IMR-90 (cell line): ENCODE measurements at regions not wholly inside any gene's neighbourhood (a gene's known extent, or its start where the extent isn't known, plus 50 kb on each side); places are given as distances from the start of the nearest gene placed in this dataset.

Experiments
- ATAC-seq: fragments of 200-7000 bp; cut with Tn5 transposase; 2 replicates; pipeline ENCODE4 v1.9.1; 2020; ENCODE audit warnings: low read depth, mild to moderate bottlenecking, moderate library complexity
- BruUV-seq: library from RNA; stranded (reverse); fragments of 400-500 nt; replicated peaks from 2 replicates; lab custom pipeline; 2021; lab: Mats Ljungman, UMichigan
- CTCF ChIA-PET: fragments of 300-600 bp; formaldehyde crosslinking; extraction: SDS; loops from one replicate; lab custom pipeline; 2021; ENCODE audit warnings: antibody characterized with exemption; lab: Yijun Ruan, JAX
- POLR2A ChIA-PET: fragments of 300-600 bp; sonication (Branson Sonifier 250); formaldehyde crosslinking; loops from one replicate; lab custom pipeline; 2022; ENCODE audit warnings: antibody characterized with exemption; ENCODE audit not compliant: unreplicated experiment; lab: Charles Lee
- DNase-seq: peaks from one replicate; pipeline ENCODE4 v3.0.0; 2013
- H2AFZ ChIP-seq: replicated peaks from 2 replicates; pipeline ENCODE3; 2013; ENCODE audit warnings: low read length, mild to moderate bottlenecking; ENCODE audit not compliant: poor library complexity
- H2AK5ac ChIP-seq: 2 replicates; pipeline ENCODE4 v1.6.1; 2013; ENCODE audit warnings: low read depth, low read length, inconsistent platforms
- H2AK9ac ChIP-seq: replicated peaks from 2 replicates; pipeline ENCODE3; 2013; ENCODE audit warnings: mild to moderate bottlenecking, low read depth, low read length, moderate library complexity; ENCODE audit not compliant: poor library complexity
- H2BK120ac ChIP-seq: 2 replicates; pipeline ENCODE4 v1.6.1; 2013; ENCODE audit warnings: low read depth, low read length, inconsistent platforms
- H2BK15ac ChIP-seq: 3 replicates; pipeline ENCODE4 v1.6.1; 2013; ENCODE audit warnings: low read depth, low read length, inconsistent platforms
- H2BK20ac ChIP-seq: 2 replicates; pipeline ENCODE4 v1.6.1; 2013; ENCODE audit warnings: low read depth, mild to moderate bottlenecking, inconsistent platforms, low read length, moderate library complexity
- H2BK5ac ChIP-seq: 2 replicates; pipeline ENCODE4 v1.6.1; 2013; ENCODE audit warnings: mild to moderate bottlenecking, low read depth, low read length, inconsistent platforms; ENCODE audit not compliant: poor library complexity, severe bottlenecking
- H3K14ac ChIP-seq: replicated peaks from 2 replicates; pipeline ENCODE4 v1.6.1; 2013; ENCODE audit warnings: low read depth, low read length, inconsistent platforms
- H3K18ac ChIP-seq: 2 replicates; pipeline ENCODE4 v1.6.1; 2013; ENCODE audit warnings: low read depth, low read length, control low read depth
- H3K23ac ChIP-seq: 2 replicates; pipeline ENCODE4 v1.6.1; 2013; ENCODE audit warnings: low read depth, low read length, inconsistent platforms
- H3K27ac ChIP-seq: 2 replicates; pipeline ENCODE4 v1.5.1; 2013; ENCODE audit warnings: mild to moderate bottlenecking, control low read depth, low read length; ENCODE audit not compliant: insufficient read depth
- H3K27me3 ChIP-seq: 2 replicates; pipeline ENCODE4 v1.6.1; 2013; ENCODE audit warnings: low read length; ENCODE audit not compliant: control insufficient read depth, insufficient read depth
- H3K36me3 ChIP-seq: 2 replicates; pipeline ENCODE4 v1.6.1; 2013; ENCODE audit warnings: low read length, mixed read lengths; ENCODE audit not compliant: control insufficient read depth, insufficient read depth
- H3K4ac ChIP-seq: 2 replicates; pipeline ENCODE4 v1.6.1; 2013; ENCODE audit warnings: low read depth, low read length, inconsistent platforms
- H3K4me1 ChIP-seq: 2 replicates; pipeline ENCODE4 v1.6.1; 2013; ENCODE audit warnings: low read length, mixed read lengths; ENCODE audit not compliant: control insufficient read depth, insufficient read depth
- H3K4me2 ChIP-seq: 2 replicates; pipeline ENCODE4 v1.6.1; 2013; ENCODE audit warnings: low read depth, mild to moderate bottlenecking, control low read depth, low read length, moderate library complexity
- H3K4me3 ChIP-seq: 2 replicates; pipeline ENCODE4 v1.5.1; 2013; ENCODE audit warnings: low read depth, mild to moderate bottlenecking, control low read depth, low read length, moderate library complexity; ENCODE audit not compliant: insufficient read depth
- H3K56ac ChIP-seq: 2 replicates; pipeline ENCODE4 v1.6.1; 2013; ENCODE audit warnings: low read length, inconsistent platforms; ENCODE audit not compliant: insufficient read depth; ENCODE audit errors: extremely low read depth
- H3K79me1 ChIP-seq, 2 experiments: 2 replicates each; pipeline ENCODE4 v1.6.1; 2013; ENCODE audit warnings: low read length in 2 of 2, inconsistent platforms in 1 of 2, low read depth in 1 of 2
- H3K9ac ChIP-seq: 2 replicates; pipeline ENCODE4 v1.6.1; 2013; ENCODE audit warnings: low read depth, low read length, control low read depth
- H3K9me1 ChIP-seq: 2 replicates; pipeline ENCODE4 v1.6.1; 2013; ENCODE audit warnings: low read length, inconsistent platforms; ENCODE audit not compliant: insufficient read depth
- H3K9me3 ChIP-seq: 2 replicates; pipeline ENCODE4 v1.6.1; 2013; ENCODE audit warnings: low read length; ENCODE audit not compliant: control insufficient read depth, insufficient read depth
- H4K20me1 ChIP-seq: 2 replicates; pipeline ENCODE4 v1.6.1; 2013; ENCODE audit warnings: low read length, inconsistent platforms; ENCODE audit not compliant: insufficient read depth
- H4K5ac ChIP-seq: 2 replicates; pipeline ENCODE4 v1.6.1; 2013; ENCODE audit warnings: mild to moderate bottlenecking, low read depth, low read length, control low read depth
- H4K8ac ChIP-seq, 2 experiments: 2 replicates each; pipeline ENCODE4 v1.6.1; 2013; ENCODE audit warnings: low read depth in 2 of 2, low read length in 2 of 2, control low read depth in 1 of 2, inconsistent platforms in 1 of 2
- H4K91ac ChIP-seq: 2 replicates; pipeline ENCODE4 v1.6.1; 2013; ENCODE audit warnings: low read depth, low read length, inconsistent platforms; ENCODE audit not compliant: insufficient read depth
- CHD1 ChIP-seq: IDR thresholded peaks from 2 replicates; pipeline ENCODE4 v1.6.1; 2012; ENCODE audit warnings: low read depth, low read length, improper control_type of control experiment
- NFE2L2 ChIP-seq: fragments of 150-350 bp; IDR thresholded peaks from 2 replicates; pipeline ENCODE4 v1.6.1; 2016; ENCODE audit warnings: low read depth, mild to moderate bottlenecking, low read length
- POLR2A ChIP-seq: IDR thresholded peaks from 2 replicates; pipeline ENCODE4 v1.6.1; 2012; ENCODE audit warnings: mild to moderate bottlenecking, low read depth, low read length
- USF2 ChIP-seq: fragments of 150-350 bp; IDR thresholded peaks from 2 replicates; pipeline ENCODE4 v1.6.1; 2017; ENCODE audit warnings: mild to moderate bottlenecking, antibody characterized with exemption, low read length, low read depth
- dilution Hi-C: fragments of 300-500 bp; cut with HindIII; formaldehyde crosslinking; loops from one replicate; pipeline ENCODE4 v1.14.3; 2018; ENCODE audit warnings: low sequenced_read_pairs; ENCODE audit not compliant: unreplicated experiment
- in situ Hi-C: fragments of 300-500 bp; cut with MboI; formaldehyde crosslinking; loops from 3 replicates; pipeline ENCODE4 v1.14.3; 2019; ENCODE audit warnings: low sequenced_read_pairs, inconsistent platforms, mixed read lengths
- intact Hi-C: fragments of 100-400 bp; cut with micrococcal nuclease; formaldehyde crosslinking; loops from 2 replicates; pipeline ENCODE4 v1.10.0; 2022

- H3K27ac ChIP-seq = no peak overlapping the region
- no peak overlapping the region for H3K4me2 ChIP-seq
- in situ Hi-C loops = no loop called here
- H3K27me3 ChIP-seq = no peaks in the 10 kb centered on the region
- ChIA-PET CTCF (no interaction called here), POLR2A (no interaction called here)
- H2BK15ac ChIP-seq = no peak overlapping the region
- no peaks in the 10 kb centered on the region for H3K9me3 ChIP-seq
- H3K18ac ChIP-seq = no peak overlapping the region
- H3K9ac ChIP-seq = no peak overlapping the region
- H2AK5ac ChIP-seq = no peak overlapping the region
- no peak overlapping the region for H3K14ac ChIP-seq
- DNase-seq (no peak), ATAC-seq (no peak)
- BruUV-seq = no TSS peak
- H3K4me3 ChIP-seq = no peak overlapping the region
- intact Hi-C loops = no loop called here
- no peak overlapping the region for H2AK9ac ChIP-seq
- no peak overlapping the region for H2BK20ac ChIP-seq
- no peak overlapping the region for H4K91ac ChIP-seq
- no peak overlapping the region for H2BK120ac ChIP-seq
- no peak for TF ChIP-seq USF2
- no peak for TF ChIP-seq CHD1
- no peak for TF ChIP-seq NFE2L2
- no peak for TF ChIP-seq POLR2A
- H4K8ac ChIP-seq = no peak overlapping the region
- no peak overlapping the region for H2AFZ ChIP-seq
- H4K5ac ChIP-seq = no peak overlapping the region
- H3K4ac ChIP-seq = no peak overlapping the region
- no peak overlapping the region for H3K23ac ChIP-seq
- no peaks in the 10 kb centered on the region for H4K20me1 ChIP-seq
- no peaks in the 10 kb centered on the region for H3K36me3 ChIP-seq
- H3K79me1 ChIP-seq = no peaks in the 10 kb centered on the region
- H3K9me1 ChIP-seq = no peaks in the 10 kb centered on the region
- no peak overlapping the region for H3K56ac ChIP-seq
- dilution Hi-C loops = no loop called here
- H3K4me1 ChIP-seq = no peaks in the 10 kb centered on the region
- no peak overlapping the region for H2BK5ac ChIP-seq
These were observed 127.9 kb downstream of the GPR85 start for GRCh38 chr7:112958775-112959174.
